MCF 10A (cell line): ENCODE measurements at regions not wholly inside any gene's neighbourhood (a gene's known extent, or its start where the extent isn't known, plus 50 kb on each side); places are given as distances from the start of the nearest gene placed in this dataset.
"Not testable (repeated sequence)": the region's sequence is repeated elsewhere in the genome, so short reads cannot be mapped to it uniquely, and the experiment has no call there.

Source experiments
- BruUV-seq: library from RNA; stranded (reverse); fragments of 400-500 nt; replicated peaks from 2 replicates; lab custom pipeline; 2021; lab: Mats Ljungman, UMichigan
- CTCF ChIA-PET: fragments of 300-600 bp; sonication (Branson Sonifier 250); formaldehyde crosslinking; extraction: SDS; loops from one replicate; lab custom pipeline; 2021; ENCODE audit warnings: antibody characterized with exemption, inconsistent platforms; lab: Yijun Ruan, JAX
- POLR2A ChIA-PET: fragments of 300-600, 350-650 bp; sonication (Branson Sonifier 250); formaldehyde crosslinking; extraction: SDS; loops from one replicate; lab custom pipeline; 2020; ENCODE audit warnings: antibody characterized with exemption, inconsistent platforms; lab: Yijun Ruan, JAX
- DNase-seq: peaks from one replicate; pipeline ENCODE4 v3.0.0-alpha.2; 2018; ENCODE audit not compliant: unreplicated experiment
- H3K27ac Mint-ChIP-seq: one replicate; pipeline ENCODE4 v1.8.0; 2022; ENCODE audit warnings: mild to moderate bottlenecking, low read depth, mixed read lengths; ENCODE audit not compliant: unreplicated experiment
- H3K27me3 Mint-ChIP-seq: one replicate; pipeline ENCODE4 v1.8.0; 2022; ENCODE audit warnings: mixed read lengths; ENCODE audit not compliant: insufficient read depth, unreplicated experiment
- H3K36me3 Mint-ChIP-seq: one replicate; pipeline ENCODE4 v1.8.0; 2022; ENCODE audit warnings: mild to moderate bottlenecking, moderate library complexity, mixed read lengths; ENCODE audit not compliant: insufficient read depth, unreplicated experiment
- H3K4me1 Mint-ChIP-seq: one replicate; pipeline ENCODE4 v1.8.0; 2022; ENCODE audit warnings: mixed read lengths; ENCODE audit not compliant: insufficient read depth, unreplicated experiment
- H3K4me3 Mint-ChIP-seq: one replicate; pipeline ENCODE4 v1.8.0; 2022; ENCODE audit warnings: mild to moderate bottlenecking, moderate library complexity, mixed read lengths; ENCODE audit not compliant: unreplicated experiment
- H3K9me3 Mint-ChIP-seq: one replicate; pipeline ENCODE4 v1.8.0; 2022; ENCODE audit warnings: mixed read lengths; ENCODE audit not compliant: unreplicated experiment
- CTCF ChIP-seq: fragments of 200-600 bp; IDR thresholded peaks from one replicate; pipeline ENCODE4 v1.8.0; 2022; ENCODE audit warnings: antibody characterized with exemption, mild to moderate bottlenecking; ENCODE audit not compliant: unreplicated experiment
- intact Hi-C: fragments of 100-400 bp; cut with micrococcal nuclease; formaldehyde crosslinking; loops from 2 replicates; pipeline ENCODE4 v1.14.1; 2022

DNA sequence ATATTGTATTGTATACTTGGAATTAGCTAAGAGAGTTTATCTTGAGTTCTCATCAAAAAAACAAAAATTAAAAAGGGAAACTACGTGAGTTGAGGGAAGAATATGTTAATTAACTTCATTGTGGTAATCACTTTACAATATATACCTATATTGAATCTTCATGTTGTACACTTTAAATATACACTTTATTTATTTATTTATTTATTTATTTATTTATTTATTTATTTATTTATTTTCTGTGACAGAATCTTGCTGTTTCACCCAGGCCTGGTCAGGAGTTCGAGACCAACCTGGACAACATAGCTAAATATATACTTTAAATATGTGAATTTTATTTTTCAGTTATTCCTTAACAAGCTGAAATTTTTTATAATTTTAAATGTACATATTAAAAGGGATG lies 74.1 kb downstream of the VIP start:
- no peaks in the 10 kb centered on the region for H3K36me3 Mint-ChIP-seq
- H3K27me3 Mint-ChIP-seq: peaks cover 56% of the 10 kb centered on the region
- H3K4me1 Mint-ChIP-seq: no peaks in the 10 kb centered on the region
- no peaks in the 10 kb centered on the region for H3K9me3 Mint-ChIP-seq
- DNase-seq: no peak
- no peak overlapping the region for H3K27ac Mint-ChIP-seq
- no peak overlapping the region for H3K4me3 Mint-ChIP-seq
- intact Hi-C loops: no loop called here
- CTCF ChIA-PET: interaction anchor here (0.6 to 0.9 kb wide), 2 partner anchors 129 to 158 kb away, joined by 4 read pairs; partner anchors contain the start of gene FBXO5
- POLR2A ChIA-PET: interaction anchor here (1.3 kb wide), 1 partner anchor 13 kb away, joined by 3 read pairs; no protein-coding TSS in a partner anchor
- TF ChIP-seq CTCF: no peak
- BruUV-seq: no TSS peak

DNA sequence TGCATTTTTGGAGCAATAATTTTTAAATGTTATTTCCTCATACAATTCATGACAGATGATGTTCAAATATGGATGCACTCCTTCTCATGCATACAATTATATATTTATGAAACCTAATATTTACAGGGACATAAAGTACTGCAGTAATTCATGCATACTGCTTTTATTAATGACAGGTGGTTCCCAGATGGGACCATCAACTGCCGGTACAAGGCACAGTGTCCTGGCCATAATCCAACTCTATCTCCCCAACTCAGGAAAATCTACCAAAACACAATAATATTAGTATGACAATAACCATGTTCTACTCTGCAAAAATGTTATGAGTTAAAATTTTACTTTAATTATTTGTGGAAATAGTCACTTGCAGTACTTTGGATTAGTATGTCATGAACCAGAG lies 77.8 kb downstream of the VIP start:
- no peak for TF ChIP-seq CTCF
- H3K9me3 Mint-ChIP-seq: no peaks in the 10 kb centered on the region
- H3K27me3 Mint-ChIP-seq: peaks cover 58% of the 10 kb centered on the region
- H3K4me3 Mint-ChIP-seq: no peak overlapping the region
- CTCF ChIA-PET: no interaction called here
- intact Hi-C loops: no loop called here
- POLR2A ChIA-PET: no interaction called here
- DNase-seq: no peak
- H3K27ac Mint-ChIP-seq: no peak overlapping the region
- H3K36me3 Mint-ChIP-seq: no peaks in the 10 kb centered on the region
- H3K4me1 Mint-ChIP-seq: no peaks in the 10 kb centered on the region
- no TSS peak for BruUV-seq

DNA sequence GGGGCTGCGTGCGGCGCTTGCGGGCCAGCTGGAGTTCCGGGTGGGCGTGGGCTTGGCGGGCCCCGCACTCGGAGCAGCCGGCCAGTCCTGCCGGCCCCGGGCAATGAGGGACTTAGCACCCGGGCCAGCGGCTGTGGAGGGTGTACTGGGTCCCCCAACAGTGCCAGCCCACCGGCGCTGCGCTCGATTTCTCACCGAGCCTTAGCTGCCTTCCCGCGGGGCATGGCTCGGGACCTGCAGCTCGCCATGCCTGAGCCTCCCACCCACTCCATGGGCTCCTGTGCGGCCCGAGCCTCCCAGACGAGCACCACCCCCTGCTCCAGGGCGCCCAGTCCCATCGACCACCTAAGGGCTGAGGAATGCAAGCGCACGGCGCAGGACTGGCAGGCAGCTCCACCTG lies 83.8 kb downstream of the VIP start:
- intact Hi-C loops, BruUV-seq, CTCF ChIA-PET, H3K9me3 Mint-ChIP-seq, H3K4me3 Mint-ChIP-seq, DNase-seq, H3K4me1 Mint-ChIP-seq, POLR2A ChIA-PET, H3K27ac Mint-ChIP-seq, H3K36me3 Mint-ChIP-seq: not testable (repeated sequence)
- H3K27me3 Mint-ChIP-seq: peaks cover 82% of the 10 kb centered on the region

- Mint-ChIP-seq H3K9me3 (peaks cover 6% of the 10 kb centered on the region), H3K27me3 (peaks cover 87% of the 10 kb centered on the region), H3K36me3 (no peaks in the 10 kb centered on the region), H3K4me3 (no peak overlapping the region), H3K4me1 (no peaks in the 10 kb centered on the region), H3K27ac (no peak overlapping the region)
- POLR2A ChIA-PET: interaction anchor here (0.6 kb wide), 1 partner anchor 262 kb away, joined by 3 read pairs; no protein-coding TSS in a partner anchor
- CTCF ChIA-PET: no interaction called here
- DNase-seq: no peak
- TF ChIP-seq CTCF: no peak
- intact Hi-C loops: no loop called here
- BruUV-seq: no TSS peak
Measured at GRCh38 chr6:152836523-152836922, 85.9 kb downstream of the VIP start.

DNA sequence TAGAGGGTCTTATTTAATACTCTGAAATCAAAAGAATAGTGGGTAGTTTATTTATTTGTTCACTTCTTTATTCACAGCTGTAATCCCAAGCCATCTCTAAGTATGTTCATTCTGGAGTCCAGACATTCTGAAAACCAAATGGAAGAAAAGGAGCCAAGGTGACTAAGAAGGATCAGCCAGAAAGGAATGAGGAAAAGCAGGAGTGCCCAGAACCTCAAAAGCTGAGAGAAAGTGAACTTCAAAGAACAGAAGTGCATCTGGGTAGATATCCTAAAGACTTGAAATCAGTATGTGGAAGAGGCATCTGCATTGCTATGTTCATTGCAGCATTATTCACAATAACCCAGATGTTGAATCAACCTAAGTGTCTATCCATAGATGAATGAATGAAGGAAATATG lies 94.8 kb downstream of the VIP start:
- DNase-seq: no peak
- H3K4me3 Mint-ChIP-seq: no peak overlapping the region
- H3K4me1 Mint-ChIP-seq: peaks cover 6% of the 10 kb centered on the region
- no peaks in the 10 kb centered on the region for H3K36me3 Mint-ChIP-seq
- intact Hi-C loops: no loop called here
- H3K27me3 Mint-ChIP-seq: peaks cover 31% of the 10 kb centered on the region
- H3K9me3 Mint-ChIP-seq: no peaks in the 10 kb centered on the region
- ChIA-PET CTCF (interaction anchor here (0.5 kb wide), 2 partner anchors 75 to 1394 kb away, joined by 3 read pairs; no protein-coding TSS in a partner anchor), POLR2A (no interaction called here)
- BruUV-seq: no TSS peak
- H3K27ac Mint-ChIP-seq: no peak overlapping the region
- TF ChIP-seq CTCF: no peak
